Testis (tissue), 2 donors: ENCODE measurements at regions not wholly inside any gene's neighbourhood (a gene's known extent, or its start where the extent isn't known, plus 50 kb on each side); places are given as distances from the start of the nearest gene placed in this dataset.

Experiments
- DNase-seq: peaks from one replicate; pipeline ENCODE4 v3.0.0-alpha.2; 2019
- H3K27ac ChIP-seq, 2 donors: fragments of 200-600 bp; sonication (generic); one replicate each; pipeline ENCODE4 v1.5.1; 2019
- H3K27me3 ChIP-seq: fragments of 200-600 bp; sonication (generic); one replicate; pipeline ENCODE4 v1.5.1; 2019
- H3K36me3 ChIP-seq: fragments of 200-600 bp; sonication (generic); one replicate; pipeline ENCODE4 v1.5.1; 2017; ENCODE audit warnings: low read depth; ENCODE audit errors: missing control alignments
- H3K4me1 ChIP-seq: fragments of 200-600 bp; sonication (generic); one replicate; pipeline ENCODE4 v1.5.1; 2019
- H3K4me3 ChIP-seq, 2 donors: fragments of 200-600 bp; sonication (generic); one replicate each; pipeline ENCODE4 v1.5.1; 2017 to 2019
- H3K9me3 ChIP-seq: fragments of 200-600 bp; sonication (generic); one replicate; pipeline ENCODE4 v1.5.1; 2017
- CTCF ChIP-seq, 3 experiments: fragments of 450-650 bp in 2 of 3; fragments of 200-600 bp in 1 of 3; sonication (generic) in 1 of 3; IDR thresholded peaks; one replicate each; pipeline ENCODE4 v1.5.1; 2016 to 2019; ENCODE audit warnings: antibody characterized with exemption in 3 of 3, mild to moderate bottlenecking in 2 of 3, moderate library complexity in 1 of 3
- POLR2A ChIP-seq: fragments of 450-650 bp; IDR thresholded peaks from one replicate; pipeline ENCODE4 v1.6.1; 2017; ENCODE audit warnings: antibody characterized with exemption, mild to moderate bottlenecking, moderate library complexity
- WGBS, 2 donors: methylation state at CpG; one replicate each; pipeline ENCODE4 v1.1.5; 2018; 5-methylcytosine and 5-hydroxymethylcytosine counted together
- intact Hi-C: fragments of 100-400 bp; cut with DNase I; formaldehyde crosslinking; loops from one replicate; pipeline ENCODE4 v1.15.1; 2023; ENCODE audit warnings: low total_unique reads

GRCh38 chr2:171210864-171211431 is 50.3 kb upstream of the TLK1 start:
- intact Hi-C loops: no loop called here
- Histone ChIP-seq H3K27ac (no peak overlapping the region), H3K9me3 (no peaks in the 10 kb centered on the region), H3K27me3 (no peaks in the 10 kb centered on the region), H3K36me3 (no peaks in the 10 kb centered on the region), H3K4me3 (no peak overlapping the region), H3K4me1 (no peaks in the 10 kb centered on the region)
- 76 to 81% methylated on average over 8 of the region's 8 CpGs for WGBS, 2 donors
- no peak for DNase-seq
- no peak for TF ChIP-seq POLR2A
- TF ChIP-seq CTCF (IDR thresholded peaks at IDR 0.05): no peak
